ENCODE measurements at regions not wholly inside any gene's neighbourhood (a gene's known extent, or its start where the extent isn't known, plus 50 kb on each side); places are given as distances from the start of the nearest gene placed in this dataset.

GRCh38 chr18:41009926-41010325 lies 945.1 kb upstream of the PIK3C3 start:
- Histone ChIP-seq H3K36me3 (ENCODE audit: control insufficient read depth in 2 of 4, insufficient read depth in 4 of 4, low read length in 3 of 4) (no peaks in the 10 kb centered on the region), H2BK20ac (ENCODE audit: low read length) (no peak overlapping the region), H4K91ac (replicated peaks; ENCODE audit: insufficient read length, low read length) (no peak overlapping the region), H3K18ac (ENCODE audit: extremely low read depth, low read length) (no peak overlapping the region), H3K79me2 (ENCODE audit: control insufficient read depth in 1 of 2, insufficient read depth in 2 of 2, low read length in 2 of 2) (no peaks in the 10 kb centered on the region), H3K4ac (replicated peaks; ENCODE audit: insufficient read length, low read depth, low read length) (no peak overlapping the region), H3K4me3 (ENCODE audit: extremely low read depth in 1 of 4, insufficient read depth in 2 of 4, low read depth in 3 of 4, low read length in 4 of 4) (no peak overlapping the region), H3K9ac (replicated peaks in 1 of 4; ENCODE audit: extremely low read depth in 1 of 4, low read depth in 3 of 4, low read length in 3 of 4) (no peak overlapping the region), H3K56ac (replicated peaks; ENCODE audit: insufficient read length, low read depth, low read length) (no peak overlapping the region), H3K4me2 (ENCODE audit: insufficient read depth in 1 of 2, low read depth in 2 of 2, low read length in 2 of 2) (no peak overlapping the region), H3K27ac (ENCODE audit: low read depth, low read length) (no peak overlapping the region), H3K23ac (ENCODE audit: insufficient read length) (no peak overlapping the region), H2BK120ac (replicated peaks; ENCODE audit: low read depth, low read length) (no peak overlapping the region), H3K4me1 (replicated peaks in 1 of 4; ENCODE audit: control insufficient read depth in 3 of 4, insufficient read depth in 4 of 4, low read length in 3 of 4) (no peaks in the 10 kb centered on the region), H3K9me3 (ENCODE audit: insufficient read depth in 2 of 2, low read depth in 1 of 2, low read length in 1 of 2) (no peaks in the 10 kb centered on the region), H4K8ac (ENCODE audit: extremely low read depth, insufficient read depth, low read length) (no peak overlapping the region), H3K23me2 (ENCODE audit: low read depth, low read length) (no peaks in the 10 kb centered on the region), H3K27me3 (replicated peaks in 1 of 4; ENCODE audit: control insufficient read depth in 3 of 4, extremely low read depth in 1 of 4, insufficient read depth in 3 of 4, low read length in 3 of 4) (peaks cover 0 to 1% (median 0%) of the 10 kb centered on the region in 4 experiments; a peak in 1 of 7 replicates), H4K20me1 (replicated peaks in 1 of 2; ENCODE audit: control insufficient read depth in 1 of 2, insufficient read depth in 2 of 2, low read length in 2 of 2) (no peaks in the 10 kb centered on the region), H2BK12ac (ENCODE audit: low read depth, low read length) (no peak overlapping the region), H3K14ac (ENCODE audit: insufficient read length) (no peak overlapping the region), H2BK15ac (ENCODE audit: low read length) (no peak overlapping the region), H3K79me1 (ENCODE audit: low read depth, low read length) (no peaks in the 10 kb centered on the region), H4K5ac (ENCODE audit: insufficient read length, low read depth, low read length) (no peak overlapping the region), H2AFZ (ENCODE audit: low read length) (no peak overlapping the region; the same call in 1 of the 2 replicates), H2AK5ac (ENCODE audit: low read depth, low read length) (no peak overlapping the region), H2BK5ac (ENCODE audit: low read depth, low read length) (no peak overlapping the region)
- no peak for DNase-seq (ENCODE audit: low read depth in 1 of 2, low spot score in 2 of 2)
- FAIRE-seq: no peak
- WGBS, 2 experiments (ENCODE audit: extremely low coverage in 1 of 2, insufficient coverage in 1 of 2, insufficient read length in 1 of 2, insufficient replicate concordance in 2 of 2, low coverage in 1 of 2, low lambda C conversion rate in 2 of 2, missing lambda C conversion rate in 1 of 2): 91% methylated on average over 6 of the region's 6 CpGs; no CpG with 5 or more reads in 1 of the 2 experiments
- ChIA-PET CTCF (ENCODE audit: partially characterized antibody) (no interaction called here), POLR2A (ENCODE audit: partially characterized antibody) (no interaction called here)
- TF ChIP-seq POLR2A (IDR thresholded peaks at IDR 0.05; ENCODE audit: control extremely low read depth in 1 of 2, low read depth in 2 of 2, low read length in 2 of 2): no peak
- TF ChIP-seq EGR1 (IDR thresholded peaks at IDR 0.05; ENCODE audit: borderline replicate concordance, low read depth, low read length): no peak
- no peak for TF ChIP-seq JUND (IDR thresholded peaks at IDR 0.05; ENCODE audit: low read length)
- TF ChIP-seq BRCA1 (IDR thresholded peaks at IDR 0.05; ENCODE audit: low read depth, low read length): no peak
- TF ChIP-seq CREB1 (IDR thresholded peaks at IDR 0.05): no peak

All from H1 (cell line).